ENCODE measurements at regions not wholly inside any gene's neighbourhood (a gene's known extent, or its start where the extent isn't known, plus 50 kb on each side); places are given as distances from the start of the nearest gene placed in this dataset.
"Not testable (repeated sequence)": the region's sequence is repeated elsewhere in the genome, so short reads cannot be mapped to it uniquely, and the experiment has no call there.

DNA sequence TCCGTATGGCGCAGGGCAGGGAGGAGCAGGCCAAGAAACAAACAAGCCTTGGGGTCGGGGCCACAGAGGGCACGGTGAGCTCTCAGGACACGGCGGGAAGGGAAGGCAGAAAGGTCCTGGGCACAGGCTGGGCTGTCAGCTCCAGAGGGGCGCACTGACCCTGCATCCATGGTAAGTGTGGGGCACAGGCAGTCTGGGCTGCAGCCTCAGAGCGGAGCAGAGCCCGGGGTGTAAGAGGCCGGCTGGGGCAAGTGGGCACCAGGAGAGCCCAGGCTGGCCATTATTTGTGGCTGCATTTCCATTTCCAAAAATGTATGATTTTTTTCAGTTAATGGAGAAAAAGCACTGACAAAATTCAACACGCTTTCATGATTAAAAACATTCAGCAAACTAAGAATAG lies 188.8 kb upstream of the PRKX start:
- CTCF ChIA-PET = not testable (repeated sequence)

DNA sequence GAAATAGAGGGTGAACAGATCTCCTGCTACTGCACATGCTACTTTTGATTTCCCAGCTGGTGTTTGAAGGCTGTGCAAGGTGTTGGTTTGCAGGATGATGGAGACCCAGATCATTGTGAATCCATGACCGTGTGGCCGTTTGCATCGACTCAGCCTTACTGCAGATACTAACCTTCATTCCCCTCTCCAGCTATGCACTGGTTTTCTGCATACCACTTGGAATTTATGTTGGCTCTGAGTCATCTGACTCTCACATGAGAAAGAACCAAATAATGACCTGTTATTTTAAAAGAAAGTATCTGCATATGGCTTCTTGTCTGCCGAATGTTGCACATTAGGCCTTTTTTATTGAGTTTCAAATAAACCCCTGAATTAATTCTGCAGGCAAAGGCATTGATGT lies 183.3 kb upstream of the PRKX start:
- H3K27me3 Mint-ChIP-seq; H3K36me3 Mint-ChIP-seq (ENCODE audit: low read depth); H3K9me3 Mint-ChIP-seq; H3K4me1 Mint-ChIP-seq (ENCODE audit: low read depth); H3K4me3 Mint-ChIP-seq; DNase-seq; ATAC-seq; CTCF ChIA-PET; H3K27ac Mint-ChIP-seq; POLR2A ChIA-PET; intact Hi-C loops (cut with micrococcal nuclease): not testable (repeated sequence)

More for the DNA sequence above, 188.8 kb upstream of the PRKX start:
- H3K36me3 Mint-ChIP-seq (ENCODE audit: low read depth); H3K9me3 Mint-ChIP-seq; DNase-seq; H3K27ac Mint-ChIP-seq; H3K4me3 Mint-ChIP-seq; H3K27me3 Mint-ChIP-seq; H3K4me1 Mint-ChIP-seq (ENCODE audit: low read depth); intact Hi-C loops (cut with micrococcal nuclease); ATAC-seq; POLR2A ChIA-PET: not testable (repeated sequence)

DNA sequence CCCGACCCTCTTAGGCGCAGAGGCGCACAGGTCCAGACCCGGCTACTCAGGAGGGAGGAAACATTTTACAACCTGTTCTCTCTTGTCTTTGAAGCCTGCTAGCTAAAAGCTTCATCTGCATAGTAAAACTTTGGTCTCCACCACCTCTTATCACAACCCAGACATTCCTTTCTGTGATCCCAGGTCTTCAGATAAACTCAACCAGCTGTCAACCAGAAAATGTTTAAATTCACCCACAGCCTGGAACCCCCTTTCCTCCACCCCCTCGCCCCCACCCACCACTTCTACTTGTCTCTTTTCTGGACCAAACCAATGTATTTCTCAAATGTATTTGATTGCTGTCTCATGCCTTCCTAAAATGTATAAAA lies 169.1 kb upstream of the PRKX start:
- H3K9me3 Mint-ChIP-seq; CTCF ChIA-PET; H3K36me3 Mint-ChIP-seq (ENCODE audit: low read depth); H3K27me3 Mint-ChIP-seq; intact Hi-C loops (cut with micrococcal nuclease); H3K27ac Mint-ChIP-seq; POLR2A ChIA-PET; ATAC-seq; H3K4me3 Mint-ChIP-seq; DNase-seq; H3K4me1 Mint-ChIP-seq (ENCODE audit: low read depth): not testable (repeated sequence)

DNA sequence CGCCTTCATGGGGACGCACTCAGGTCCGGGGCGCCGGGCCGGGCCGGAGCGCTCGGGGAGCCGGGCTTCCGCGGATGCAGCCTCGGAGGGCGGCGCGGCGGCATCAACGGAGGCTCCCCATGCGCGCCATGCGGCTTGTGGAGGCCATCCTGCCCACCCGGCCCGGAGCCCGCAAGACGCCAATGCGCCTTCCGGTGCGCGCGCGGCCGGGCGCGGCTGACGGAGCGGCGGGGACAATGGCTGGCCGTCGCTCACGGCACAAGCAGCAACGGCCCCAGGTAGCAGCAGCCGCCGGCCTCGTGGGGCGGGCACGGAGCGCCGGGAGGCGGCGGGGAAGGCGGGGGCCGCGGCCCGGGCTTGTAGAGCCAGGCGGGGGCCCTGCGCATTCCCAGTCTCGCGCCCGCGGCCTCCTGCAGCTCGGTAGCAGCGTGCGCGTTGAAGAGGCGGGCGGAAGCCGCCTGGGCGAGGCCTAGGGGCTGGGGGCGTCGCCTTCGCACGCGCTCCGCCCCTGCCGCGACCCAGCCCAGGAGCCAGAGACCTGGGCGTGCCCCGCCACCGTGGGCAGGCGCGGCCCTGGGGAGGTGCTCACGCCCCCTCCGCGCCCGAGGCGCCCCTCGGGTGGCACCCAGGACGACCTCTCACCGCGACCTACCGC lies 168.6 kb upstream of the PRKX start:
- H3K4me3 Mint-ChIP-seq; POLR2A ChIA-PET; H3K27me3 Mint-ChIP-seq; H3K27ac Mint-ChIP-seq; CTCF ChIA-PET; intact Hi-C loops (cut with micrococcal nuclease); DNase-seq; H3K36me3 Mint-ChIP-seq (ENCODE audit: low read depth); H3K4me1 Mint-ChIP-seq (ENCODE audit: low read depth); H3K9me3 Mint-ChIP-seq: not testable (repeated sequence)
- peak; percentile 98 for ATAC-seq

DNA sequence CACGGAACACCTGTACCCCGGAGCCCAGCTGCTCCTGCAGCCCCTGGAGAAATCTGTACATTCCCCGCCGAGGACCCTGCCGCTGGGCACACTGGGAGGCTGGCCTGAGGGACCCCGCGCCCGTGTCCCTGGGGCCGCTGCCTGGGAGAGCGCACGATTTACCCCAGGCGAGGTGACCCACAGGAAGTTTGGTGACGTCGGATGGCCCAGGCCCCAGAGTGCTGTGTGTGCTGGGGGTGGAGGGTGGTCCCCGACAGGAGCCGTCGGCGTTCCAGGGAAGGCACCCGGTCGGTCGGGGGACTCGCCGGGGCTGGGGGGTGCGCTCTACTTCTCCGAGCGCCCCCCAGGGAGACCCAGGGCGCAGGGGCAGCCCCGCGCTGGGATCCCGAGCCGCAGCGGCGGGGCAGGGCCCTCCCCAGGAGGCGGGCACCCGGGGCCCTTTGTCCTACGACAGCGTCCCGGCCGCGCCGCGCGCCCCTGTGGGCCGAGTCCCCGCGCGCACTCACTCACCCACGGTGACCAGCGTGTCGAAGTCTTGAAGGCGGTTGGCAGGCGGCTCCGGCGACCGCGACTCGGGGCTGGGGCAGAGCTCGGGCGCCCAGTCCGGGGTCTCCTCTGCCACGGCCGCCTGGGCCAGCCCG lies 167.9 kb upstream of the PRKX start:
- CTCF ChIA-PET; H3K4me3 Mint-ChIP-seq; H3K27me3 Mint-ChIP-seq; H3K9me3 Mint-ChIP-seq; DNase-seq; ATAC-seq; H3K4me1 Mint-ChIP-seq (ENCODE audit: low read depth); H3K36me3 Mint-ChIP-seq (ENCODE audit: low read depth); intact Hi-C loops (cut with micrococcal nuclease); POLR2A ChIA-PET; H3K27ac Mint-ChIP-seq: not testable (repeated sequence)

DNA sequence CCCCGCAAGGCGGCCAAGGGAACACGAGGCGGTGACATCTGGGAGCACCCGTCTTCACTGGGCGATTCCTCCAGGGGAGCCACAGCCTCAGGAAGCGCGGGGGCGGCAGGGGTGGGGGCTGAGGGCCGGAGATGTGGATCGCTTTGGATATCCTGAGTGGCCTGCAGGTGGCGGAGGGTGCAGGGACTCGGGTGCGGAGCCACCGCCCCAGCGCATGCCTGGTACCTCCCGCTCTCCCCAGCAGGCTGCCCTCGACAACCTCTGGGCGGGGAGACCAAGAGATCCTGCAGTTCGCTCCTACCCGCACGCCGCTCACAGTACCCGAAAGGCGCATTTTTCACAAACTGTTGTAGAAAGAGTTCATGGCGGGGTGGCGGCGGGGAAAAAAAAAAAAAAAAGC lies 162.9 kb upstream of the PRKX start:
- CTCF ChIA-PET; intact Hi-C loops (cut with micrococcal nuclease); H3K27ac Mint-ChIP-seq; H3K4me3 Mint-ChIP-seq; POLR2A ChIA-PET; H3K9me3 Mint-ChIP-seq; H3K4me1 Mint-ChIP-seq (ENCODE audit: low read depth); H3K36me3 Mint-ChIP-seq (ENCODE audit: low read depth); ATAC-seq; H3K27me3 Mint-ChIP-seq; DNase-seq: not testable (repeated sequence)

DNA sequence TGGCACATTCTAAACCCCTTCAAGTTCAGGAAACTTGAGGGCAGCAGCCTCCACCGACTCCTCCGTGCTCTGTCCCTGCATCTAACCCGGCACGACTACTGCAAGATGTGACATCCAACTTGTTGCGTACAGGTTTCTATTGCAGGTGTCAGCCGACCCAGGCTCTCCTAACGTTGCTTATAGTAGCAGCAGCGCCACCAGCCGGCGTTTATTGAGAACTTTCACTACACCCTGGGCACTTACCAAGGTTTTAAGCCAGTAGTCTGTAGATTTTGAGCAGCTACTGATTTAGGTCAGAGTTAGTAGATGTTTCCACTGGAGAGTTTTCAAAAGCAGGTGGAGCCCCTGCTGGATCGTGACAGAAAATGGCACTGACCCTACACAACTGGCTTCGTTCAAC lies 162.2 kb upstream of the PRKX start:
- H3K36me3 Mint-ChIP-seq (ENCODE audit: low read depth); H3K9me3 Mint-ChIP-seq; POLR2A ChIA-PET; H3K27ac Mint-ChIP-seq; DNase-seq; CTCF ChIA-PET; H3K4me3 Mint-ChIP-seq; H3K4me1 Mint-ChIP-seq (ENCODE audit: low read depth); H3K27me3 Mint-ChIP-seq; intact Hi-C loops (cut with micrococcal nuclease); ATAC-seq: not testable (repeated sequence)

DNA sequence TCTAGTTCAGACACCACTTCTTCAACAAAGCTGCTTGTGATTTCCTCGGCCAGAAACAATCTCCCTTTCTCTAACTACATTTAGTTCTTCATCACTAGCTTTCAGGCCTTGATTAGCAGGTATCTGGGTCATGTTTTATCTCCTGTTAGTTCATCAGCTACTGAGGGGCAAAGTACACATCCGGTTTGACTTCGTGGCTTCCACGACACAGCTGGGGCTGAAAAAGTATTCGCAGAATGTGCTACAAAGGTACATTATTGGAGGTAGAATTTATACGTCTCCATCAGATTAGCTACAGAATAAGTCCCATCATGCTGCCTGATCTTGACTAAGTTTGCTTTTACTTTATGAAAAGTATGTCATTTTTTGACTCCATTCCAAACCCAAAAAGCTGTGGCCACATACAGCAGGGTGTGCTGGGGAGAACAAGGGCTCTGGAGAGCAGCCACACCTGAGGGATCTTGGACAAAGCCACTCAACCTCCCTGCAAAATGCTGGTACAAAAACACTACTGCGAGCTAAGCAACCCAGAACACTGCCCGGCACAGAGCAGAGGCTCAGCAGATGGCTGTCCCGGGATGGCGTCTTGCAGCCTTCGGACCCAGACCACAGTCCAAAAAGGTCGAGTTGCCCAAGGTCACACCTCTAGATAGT lies 158.9 kb upstream of the PRKX start:
- H3K4me1 Mint-ChIP-seq (ENCODE audit: low read depth); H3K27me3 Mint-ChIP-seq; CTCF ChIA-PET; ATAC-seq; H3K36me3 Mint-ChIP-seq (ENCODE audit: low read depth); H3K27ac Mint-ChIP-seq; DNase-seq; H3K9me3 Mint-ChIP-seq; H3K4me3 Mint-ChIP-seq; intact Hi-C loops (cut with micrococcal nuclease); POLR2A ChIA-PET: not testable (repeated sequence)

DNA sequence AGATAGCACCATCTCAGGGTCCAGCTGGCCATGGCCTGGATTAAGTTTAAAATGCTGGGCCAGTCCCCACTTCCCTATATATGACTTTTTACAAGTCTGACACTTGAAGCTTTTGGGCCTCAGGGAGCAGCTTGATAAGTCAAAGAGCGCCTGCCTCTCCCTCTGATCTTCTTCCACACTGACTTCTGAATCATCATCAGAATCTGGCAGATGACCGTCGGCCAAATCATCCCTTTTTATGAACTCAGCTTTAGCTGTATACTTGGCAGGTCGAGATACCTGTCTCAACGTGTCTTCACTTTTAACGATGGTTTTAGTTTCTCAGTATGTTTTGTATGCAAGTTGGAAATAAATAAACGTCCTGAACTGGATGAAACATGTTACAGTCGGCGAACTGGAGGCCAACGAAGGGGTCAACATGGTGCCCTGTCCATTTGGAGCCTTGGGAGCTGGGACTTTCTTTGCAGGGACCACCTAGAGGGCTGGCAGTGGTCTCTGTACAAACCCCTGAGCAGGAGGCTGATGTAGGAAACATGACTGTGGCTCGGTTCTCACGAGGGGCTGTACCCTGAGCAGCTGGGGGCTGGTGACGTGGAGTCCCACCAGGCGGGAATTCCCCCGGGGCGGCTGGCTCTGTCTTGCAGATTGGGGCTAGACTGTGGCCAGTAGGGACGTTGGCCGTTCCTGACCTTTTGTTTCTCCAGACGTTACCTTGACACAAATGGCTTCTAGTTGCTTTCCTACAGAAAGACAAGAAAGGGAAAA lies 153.8 kb upstream of the PRKX start:
- intact Hi-C loops (cut with micrococcal nuclease); H3K27ac Mint-ChIP-seq; H3K4me1 Mint-ChIP-seq (ENCODE audit: low read depth); DNase-seq; H3K9me3 Mint-ChIP-seq; CTCF ChIA-PET; POLR2A ChIA-PET; H3K27me3 Mint-ChIP-seq; H3K4me3 Mint-ChIP-seq; H3K36me3 Mint-ChIP-seq (ENCODE audit: low read depth); ATAC-seq: not testable (repeated sequence)

DNA sequence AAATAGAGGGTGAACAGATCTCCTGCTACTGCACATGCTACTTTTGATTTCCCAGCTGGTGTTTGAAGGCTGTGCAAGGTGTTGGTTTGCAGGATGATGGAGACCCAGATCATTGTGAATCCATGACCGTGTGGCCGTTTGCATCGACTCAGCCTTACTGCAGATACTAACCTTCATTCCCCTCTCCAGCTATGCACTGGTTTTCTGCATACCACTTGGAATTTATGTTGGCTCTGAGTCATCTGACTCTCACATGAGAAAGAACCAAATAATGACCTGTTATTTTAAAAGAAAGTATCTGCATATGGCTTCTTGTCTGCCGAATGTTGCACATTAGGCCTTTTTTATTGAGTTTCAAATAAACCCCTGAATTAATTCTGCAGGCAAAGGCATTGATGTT lies 144.9 kb upstream of the PRKX start:
- H3K4me1 Mint-ChIP-seq (ENCODE audit: low read depth); CTCF ChIA-PET; DNase-seq; H3K27ac Mint-ChIP-seq; H3K4me3 Mint-ChIP-seq; ATAC-seq; POLR2A ChIA-PET; intact Hi-C loops (cut with micrococcal nuclease); H3K9me3 Mint-ChIP-seq; H3K36me3 Mint-ChIP-seq (ENCODE audit: low read depth); H3K27me3 Mint-ChIP-seq: not testable (repeated sequence)

DNA sequence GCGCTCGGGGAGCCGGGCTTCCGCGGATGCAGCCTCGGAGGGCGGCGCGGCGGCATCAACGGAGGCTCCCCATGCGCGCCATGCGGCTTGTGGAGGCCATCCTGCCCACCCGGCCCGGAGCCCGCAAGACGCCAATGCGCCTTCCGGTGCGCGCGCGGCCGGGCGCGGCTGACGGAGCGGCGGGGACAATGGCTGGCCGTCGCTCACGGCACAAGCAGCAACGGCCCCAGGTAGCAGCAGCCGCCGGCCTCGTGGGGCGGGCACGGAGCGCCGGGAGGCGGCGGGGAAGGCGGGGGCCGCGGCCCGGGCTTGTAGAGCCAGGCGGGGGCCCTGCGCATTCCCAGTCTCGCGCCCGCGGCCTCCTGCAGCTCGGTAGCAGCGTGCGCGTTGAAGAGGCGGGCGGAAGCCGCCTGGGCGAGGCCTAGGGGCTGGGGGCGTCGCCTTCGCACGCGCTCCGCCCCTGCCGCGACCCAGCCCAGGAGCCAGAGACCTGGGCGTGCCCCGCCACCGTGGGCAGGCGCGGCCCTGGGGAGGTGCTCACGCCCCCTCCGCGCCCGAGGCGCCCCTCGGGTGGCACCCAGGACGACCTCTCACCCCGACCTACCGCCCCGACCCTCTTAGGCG lies 130.2 kb upstream of the PRKX start:
- H3K4me3 Mint-ChIP-seq; H3K27ac Mint-ChIP-seq; H3K36me3 Mint-ChIP-seq (ENCODE audit: low read depth); H3K9me3 Mint-ChIP-seq; H3K4me1 Mint-ChIP-seq (ENCODE audit: low read depth); POLR2A ChIA-PET; DNase-seq; H3K27me3 Mint-ChIP-seq; intact Hi-C loops (cut with micrococcal nuclease); CTCF ChIA-PET: not testable (repeated sequence)
- ATAC-seq = peak; percentile 89
